MCF 10A (cell line): ENCODE measurements at regions not wholly inside any gene's neighbourhood (a gene's known extent, or its start where the extent isn't known, plus 50 kb on each side); places are given as distances from the start of the nearest gene placed in this dataset.

Source experiments
- BruUV-seq: library from RNA; stranded (reverse); fragments of 400-500 nt; replicated peaks from 2 replicates; lab custom pipeline; 2021; lab: Mats Ljungman, UMichigan
- CTCF ChIA-PET: fragments of 300-600 bp; sonication (Branson Sonifier 250); formaldehyde crosslinking; extraction: SDS; loops from one replicate; lab custom pipeline; 2021; ENCODE audit warnings: antibody characterized with exemption, inconsistent platforms; lab: Yijun Ruan, JAX
- POLR2A ChIA-PET: fragments of 300-600, 350-650 bp; sonication (Branson Sonifier 250); formaldehyde crosslinking; extraction: SDS; loops from one replicate; lab custom pipeline; 2020; ENCODE audit warnings: antibody characterized with exemption, inconsistent platforms; lab: Yijun Ruan, JAX
- DNase-seq: peaks from one replicate; pipeline ENCODE4 v3.0.0-alpha.2; 2018; ENCODE audit not compliant: unreplicated experiment
- H3K27ac Mint-ChIP-seq: one replicate; pipeline ENCODE4 v1.8.0; 2022; ENCODE audit warnings: mild to moderate bottlenecking, low read depth, mixed read lengths; ENCODE audit not compliant: unreplicated experiment
- H3K27me3 Mint-ChIP-seq: one replicate; pipeline ENCODE4 v1.8.0; 2022; ENCODE audit warnings: mixed read lengths; ENCODE audit not compliant: insufficient read depth, unreplicated experiment
- H3K36me3 Mint-ChIP-seq: one replicate; pipeline ENCODE4 v1.8.0; 2022; ENCODE audit warnings: mild to moderate bottlenecking, moderate library complexity, mixed read lengths; ENCODE audit not compliant: insufficient read depth, unreplicated experiment
- H3K4me1 Mint-ChIP-seq: one replicate; pipeline ENCODE4 v1.8.0; 2022; ENCODE audit warnings: mixed read lengths; ENCODE audit not compliant: insufficient read depth, unreplicated experiment
- H3K4me3 Mint-ChIP-seq: one replicate; pipeline ENCODE4 v1.8.0; 2022; ENCODE audit warnings: mild to moderate bottlenecking, moderate library complexity, mixed read lengths; ENCODE audit not compliant: unreplicated experiment
- H3K9me3 Mint-ChIP-seq: one replicate; pipeline ENCODE4 v1.8.0; 2022; ENCODE audit warnings: mixed read lengths; ENCODE audit not compliant: unreplicated experiment
- CTCF ChIP-seq: fragments of 200-600 bp; IDR thresholded peaks from one replicate; pipeline ENCODE4 v1.8.0; 2022; ENCODE audit warnings: antibody characterized with exemption, mild to moderate bottlenecking; ENCODE audit not compliant: unreplicated experiment
- intact Hi-C: fragments of 100-400 bp; cut with micrococcal nuclease; formaldehyde crosslinking; loops from 2 replicates; pipeline ENCODE4 v1.14.1; 2022

DNA sequence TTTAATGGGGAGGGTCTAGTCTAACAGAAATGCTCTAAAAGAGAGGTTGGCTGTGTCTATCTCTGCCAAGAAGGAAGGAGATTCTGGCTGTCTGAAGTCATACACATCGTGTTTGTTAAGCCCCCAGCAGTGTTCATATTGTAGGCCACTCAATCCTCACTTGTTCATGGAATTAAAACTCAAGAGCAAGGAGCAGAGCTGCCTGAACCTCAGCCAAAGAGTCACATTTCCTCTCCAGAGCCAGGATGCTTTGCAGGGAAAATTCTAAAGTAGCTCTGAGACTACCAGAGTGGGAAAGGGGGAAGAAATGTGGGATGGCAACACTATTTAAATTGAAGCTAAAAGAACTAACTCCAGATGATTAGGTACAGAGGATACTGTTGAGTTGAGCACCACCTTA, 190.7 kb upstream of the CXCR4 start:
- no TSS peak for BruUV-seq
- no peak overlapping the region for H3K4me3 Mint-ChIP-seq
- intact Hi-C loops, result no loop called here
- H3K9me3 Mint-ChIP-seq, result no peaks in the 10 kb centered on the region
- CTCF ChIA-PET, result interaction anchor here (0.6 kb wide), 1 partner anchor 237 kb away, joined by 4 read pairs; no protein-coding TSS in a partner anchor
- DNase-seq, result no peak
- TF ChIP-seq CTCF, result no peak
- H3K36me3 Mint-ChIP-seq, result no peaks in the 10 kb centered on the region
- no peak overlapping the region for H3K27ac Mint-ChIP-seq
- H3K4me1 Mint-ChIP-seq, result no peaks in the 10 kb centered on the region
- POLR2A ChIA-PET, result no interaction called here
- H3K27me3 Mint-ChIP-seq, result no peaks in the 10 kb centered on the region

DNA sequence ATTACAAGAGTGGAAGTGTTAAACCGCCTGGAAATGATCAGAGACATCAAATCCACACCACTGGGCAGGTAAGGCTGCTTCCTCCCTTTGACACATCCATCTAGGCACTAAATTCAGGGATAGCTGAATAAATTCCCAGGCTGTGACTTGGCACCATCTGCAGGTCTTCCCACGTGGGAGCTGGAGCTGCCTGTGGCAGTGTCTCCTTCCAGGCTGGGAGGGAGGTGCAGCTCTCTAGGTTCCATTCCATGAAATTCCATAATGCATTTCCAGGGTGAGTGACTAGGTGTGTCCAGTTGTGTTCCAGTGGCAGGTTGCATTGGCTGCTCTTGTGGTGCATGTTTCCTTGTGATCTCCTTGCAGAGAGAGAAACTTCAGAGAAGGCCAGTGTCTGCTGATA, 188.9 kb upstream of the CXCR4 start:
- DNase-seq, result no peak
- intact Hi-C loops, result no loop called here
- ChIA-PET CTCF (no interaction called here), POLR2A (no interaction called here)
- no TSS peak for BruUV-seq
- H3K4me3 Mint-ChIP-seq, result no peak overlapping the region
- H3K36me3 Mint-ChIP-seq, result no peaks in the 10 kb centered on the region
- H3K27ac Mint-ChIP-seq, result no peak overlapping the region
- H3K27me3 Mint-ChIP-seq, result peaks cover 14% of the 10 kb centered on the region
- no peaks in the 10 kb centered on the region for H3K9me3 Mint-ChIP-seq
- TF ChIP-seq CTCF, result no peak
- H3K4me1 Mint-ChIP-seq, result no peaks in the 10 kb centered on the region

DNA sequence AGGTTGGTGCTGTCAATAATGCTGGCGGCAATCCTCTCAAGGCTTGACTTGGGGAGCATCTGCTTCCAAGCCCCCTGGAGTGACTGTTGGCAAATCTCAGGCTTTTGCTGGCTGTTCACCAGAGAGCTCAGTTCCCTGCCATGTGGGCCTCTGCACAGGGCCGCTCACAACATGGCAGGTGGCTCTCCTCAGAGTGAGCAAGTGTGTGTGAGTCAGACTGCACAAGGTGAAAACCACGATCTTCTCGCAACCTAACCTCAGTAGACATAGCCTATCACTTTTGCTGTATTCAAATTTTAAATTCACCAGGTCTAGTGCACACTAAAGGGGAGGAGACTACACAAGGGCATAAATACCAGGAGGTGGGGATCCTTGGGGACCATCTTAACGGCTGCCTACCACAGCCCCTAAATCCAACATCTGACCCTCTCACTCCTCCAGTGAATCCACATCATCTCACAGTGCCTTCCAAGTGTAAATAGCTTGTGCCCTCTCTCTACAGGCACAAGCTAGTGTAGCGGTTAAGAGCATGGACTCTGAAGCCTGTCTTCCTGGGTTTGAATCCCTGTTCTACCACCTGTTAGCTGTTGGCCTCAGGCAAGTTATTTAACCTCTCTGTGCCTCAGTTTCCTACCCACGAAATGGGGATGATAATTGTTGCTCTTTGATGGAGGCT, 187.7 kb upstream of the CXCR4 start:
- intact Hi-C loops, result no loop called here
- DNase-seq, result no peak

GRCh38 chr2:136301006-136301405, 183.1 kb upstream of the CXCR4 start:
- no peak for DNase-seq
- BruUV-seq, result no TSS peak
- TF ChIP-seq CTCF, result no peak
- no peaks in the 10 kb centered on the region for H3K36me3 Mint-ChIP-seq
- H3K9me3 Mint-ChIP-seq, result no peaks in the 10 kb centered on the region
- H3K27me3 Mint-ChIP-seq, result peaks cover 14% of the 10 kb centered on the region
- no peak overlapping the region for H3K27ac Mint-ChIP-seq
- POLR2A ChIA-PET, result no interaction called here
- intact Hi-C loops, result no loop called here
- CTCF ChIA-PET, result interaction anchor here (0.6 kb wide), 2 partner anchors 22 to 325 kb away, joined by 3 read pairs; no protein-coding TSS in a partner anchor
- H3K4me3 Mint-ChIP-seq, result no peak overlapping the region
- no peaks in the 10 kb centered on the region for H3K4me1 Mint-ChIP-seq

More for the DNA sequence above, 187.7 kb upstream of the CXCR4 start:
- Mint-ChIP-seq H3K4me3 (no peak overlapping the region), H3K9me3 (no peaks in the 10 kb centered on the region), H3K4me1 (no peaks in the 10 kb centered on the region), H3K36me3 (no peaks in the 10 kb centered on the region), H3K27ac (no peak overlapping the region), H3K27me3 (peaks cover 14% of the 10 kb centered on the region)
- ChIA-PET POLR2A (no interaction called here), CTCF (interaction anchor here (0.7 kb wide), 1 partner anchor 1334 kb away, joined by 3 read pairs; no protein-coding TSS in a partner anchor)
- BruUV-seq, result no TSS peak
- no peak for TF ChIP-seq CTCF
